Sigmoid colon (tissue), 4 donors: ENCODE measurements at regions not wholly inside any gene's neighbourhood (a gene's known extent, or its start where the extent isn't known, plus 50 kb on each side); places are given as distances from the start of the nearest gene placed in this dataset.

Experiments used
- EP300 ChIP-seq, 4 donors: sonication (generic); formaldehyde crosslinking; IDR thresholded peaks; one replicate each; pipeline ENCODE4 v1.6.1; 2017; ENCODE audit warnings: antibody characterized with exemption in 4 of 4
- POLR2A ChIP-seq, 2 donors: fragments of 450-650 bp; IDR thresholded peaks; one replicate each; pipeline ENCODE4 v1.6.1; 2016; ENCODE audit warnings: antibody characterized with exemption in 2 of 2, mild to moderate bottlenecking in 2 of 2, moderate library complexity in 2 of 2
- POLR2AphosphoS5 ChIP-seq, 4 donors: sonication (generic); formaldehyde crosslinking; IDR thresholded peaks; one replicate each; pipeline ENCODE4 v1.6.1; 2017; ENCODE audit warnings: antibody characterized with exemption in 4 of 4
- TF ChIP-seq, protein P1 (sequence below), 4 experiments: fragments of 450-650 bp in 3 of 4; fragments of 200-600 bp in 1 of 4; IDR thresholded peaks; one replicate each; pipeline ENCODE4 v1.5.1; 2016 to 2019; ENCODE audit warnings: antibody characterized with exemption in 4 of 4, mild to moderate bottlenecking in 3 of 4, moderate library complexity in 2 of 4

- TF ChIP-seq, protein P1, sequence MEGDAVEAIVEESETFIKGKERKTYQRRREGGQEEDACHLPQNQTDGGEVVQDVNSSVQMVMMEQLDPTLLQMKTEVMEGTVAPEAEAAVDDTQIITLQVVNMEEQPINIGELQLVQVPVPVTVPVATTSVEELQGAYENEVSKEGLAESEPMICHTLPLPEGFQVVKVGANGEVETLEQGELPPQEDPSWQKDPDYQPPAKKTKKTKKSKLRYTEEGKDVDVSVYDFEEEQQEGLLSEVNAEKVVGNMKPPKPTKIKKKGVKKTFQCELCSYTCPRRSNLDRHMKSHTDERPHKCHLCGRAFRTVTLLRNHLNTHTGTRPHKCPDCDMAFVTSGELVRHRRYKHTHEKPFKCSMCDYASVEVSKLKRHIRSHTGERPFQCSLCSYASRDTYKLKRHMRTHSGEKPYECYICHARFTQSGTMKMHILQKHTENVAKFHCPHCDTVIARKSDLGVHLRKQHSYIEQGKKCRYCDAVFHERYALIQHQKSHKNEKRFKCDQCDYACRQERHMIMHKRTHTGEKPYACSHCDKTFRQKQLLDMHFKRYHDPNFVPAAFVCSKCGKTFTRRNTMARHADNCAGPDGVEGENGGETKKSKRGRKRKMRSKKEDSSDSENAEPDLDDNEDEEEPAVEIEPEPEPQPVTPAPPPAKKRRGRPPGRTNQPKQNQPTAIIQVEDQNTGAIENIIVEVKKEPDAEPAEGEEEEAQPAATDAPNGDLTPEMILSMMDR (IDR thresholded peaks at IDR 0.05), result no peak
- no peak for TF ChIP-seq POLR2A (IDR thresholded peaks at IDR 0.05)
- TF ChIP-seq EP300 (IDR thresholded peaks at IDR 0.05), result no peak
- TF ChIP-seq POLR2AphosphoS5 (IDR thresholded peaks at IDR 0.05), result no peak
These were observed 221.7 kb upstream of the TMC3 start for GRCh38 chr15:81595752-81596151.
